ENCODE measurements at regions not wholly inside any gene's neighbourhood (a gene's known extent, or its start where the extent isn't known, plus 50 kb on each side); places are given as distances from the start of the nearest gene placed in this dataset.

DNA sequence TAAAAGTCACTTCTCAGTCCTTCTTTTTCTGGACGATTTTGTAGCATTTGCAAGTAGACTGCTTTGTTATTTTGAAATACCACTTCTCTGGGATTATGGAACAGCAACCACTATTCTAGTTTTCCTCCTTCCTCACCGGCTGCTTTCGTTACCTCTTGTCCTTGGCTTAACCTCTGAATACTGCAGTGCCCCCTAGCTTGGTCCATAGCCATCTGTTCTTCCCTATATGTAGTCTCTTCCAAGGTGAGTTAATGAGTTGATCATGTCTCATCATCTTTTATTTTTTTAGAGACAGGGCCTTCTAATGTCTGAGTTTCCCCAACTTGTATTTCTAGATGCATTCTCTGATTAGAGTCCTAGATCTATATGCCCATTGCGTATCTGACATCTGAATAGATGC, 694.3 kb downstream of the NTRK3 start:
- no peak for TF ChIP-seq POLR2AphosphoS5 (IDR thresholded peaks at IDR 0.05; ENCODE audit: borderline replicate concordance, low read depth, low read length)
- no peak for TF ChIP-seq EZH2 (IDR thresholded peaks at IDR 0.05)
- no peak for TF ChIP-seq FOXP2 (optimal IDR thresholded peaks at IDR 0.05; ENCODE audit: control extremely low read depth, extremely low read length, insufficient read depth)
